Calu3 (cell line): ENCODE measurements at regions not wholly inside any gene's neighbourhood (a gene's known extent, or its start where the extent isn't known, plus 50 kb on each side); places are given as distances from the start of the nearest gene placed in this dataset.

Experiments used
- BruUV-seq: library from RNA; stranded (reverse); fragments of 400-500 nt; replicated peaks from 2 replicates; lab custom pipeline; 2021; lab: Mats Ljungman, UMichigan
- CTCF ChIA-PET: fragments of 300-600 bp; sonication (Branson Sonifier 250); formaldehyde crosslinking; loops from one replicate; lab custom pipeline; 2022; ENCODE audit warnings: antibody characterized with exemption; lab: Charles Lee
- DNase-seq: peaks from one replicate; pipeline ENCODE4 v3.0.0; 2022
- H3K27ac Mint-ChIP-seq: one replicate; pipeline ENCODE4 v1.8.0; 2022; ENCODE audit warnings: mixed read lengths; ENCODE audit not compliant: unreplicated experiment
- H3K27me3 Mint-ChIP-seq: one replicate; pipeline ENCODE4 v1.8.0; 2022; ENCODE audit warnings: mixed read lengths; ENCODE audit not compliant: unreplicated experiment
- H3K36me3 Mint-ChIP-seq: one replicate; pipeline ENCODE4 v1.8.0; 2022; ENCODE audit warnings: mild to moderate bottlenecking, moderate library complexity, mixed read lengths; ENCODE audit not compliant: insufficient read depth, unreplicated experiment
- H3K4me1 Mint-ChIP-seq: one replicate; pipeline ENCODE4 v1.8.0; 2022; ENCODE audit warnings: mild to moderate bottlenecking, low read depth, mixed read lengths; ENCODE audit not compliant: unreplicated experiment
- H3K4me3 Mint-ChIP-seq: one replicate; pipeline ENCODE4 v1.8.0; 2022; ENCODE audit warnings: mild to moderate bottlenecking, low read depth, moderate library complexity, mixed read lengths; ENCODE audit not compliant: unreplicated experiment
- H3K9me3 Mint-ChIP-seq: one replicate; pipeline ENCODE4 v1.8.0; 2022; ENCODE audit warnings: low read depth, mixed read lengths; ENCODE audit not compliant: unreplicated experiment
- intact Hi-C: fragments of 100-400 bp; cut with micrococcal nuclease; formaldehyde crosslinking; loops from one replicate; pipeline ENCODE4 v1.10.0; 2022; ENCODE audit not compliant: unreplicated experiment
- TF ChIP-seq, protein P1 (sequence below): fragments of 200-600 bp; IDR thresholded peaks from one replicate; pipeline ENCODE4 v1.8.0; 2022; ENCODE audit warnings: antibody characterized with exemption; ENCODE audit not compliant: unreplicated experiment

DNA sequence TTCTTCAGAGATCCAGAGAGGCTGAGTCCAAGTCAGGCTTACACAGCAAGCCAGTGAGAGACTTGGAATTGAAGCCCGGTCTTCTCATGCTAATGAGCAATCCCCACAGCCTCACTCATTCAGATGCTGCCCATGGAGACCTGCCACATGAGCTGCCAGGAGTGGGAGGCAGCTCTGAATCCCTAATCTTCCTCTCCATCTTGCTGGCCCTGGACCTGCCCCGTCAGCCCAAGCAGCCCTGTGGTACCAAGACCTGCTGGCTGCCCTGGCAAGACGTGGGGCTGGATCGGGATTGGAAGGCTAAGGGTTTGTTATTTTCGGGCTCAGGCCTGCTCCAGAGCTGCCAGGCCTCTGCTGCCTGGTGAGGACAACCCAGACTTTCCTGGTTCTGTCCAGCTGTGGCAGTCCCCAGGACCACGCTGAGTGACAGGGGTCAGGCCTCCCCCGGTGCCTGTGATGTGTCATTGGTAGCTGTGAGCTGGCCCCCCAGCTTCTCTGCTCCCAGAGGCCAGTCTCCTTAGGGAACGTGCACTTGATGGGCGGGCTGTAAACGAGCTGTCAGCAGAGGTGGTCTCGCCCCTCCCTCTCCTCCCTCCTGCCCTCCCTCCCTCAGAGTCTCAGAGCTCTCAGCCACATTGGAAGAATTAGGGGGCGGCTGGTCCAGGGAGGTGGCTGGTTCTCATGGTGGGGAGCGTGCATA, 135.0 kb downstream of the FOXD2 start:
- intact Hi-C loops = no loop called here
- H3K27me3 Mint-ChIP-seq = no peaks in the 10 kb centered on the region
- H3K4me1 Mint-ChIP-seq = peaks cover 37% of the 10 kb centered on the region
- DNase-seq = no peak
- TF ChIP-seq, protein P1, sequence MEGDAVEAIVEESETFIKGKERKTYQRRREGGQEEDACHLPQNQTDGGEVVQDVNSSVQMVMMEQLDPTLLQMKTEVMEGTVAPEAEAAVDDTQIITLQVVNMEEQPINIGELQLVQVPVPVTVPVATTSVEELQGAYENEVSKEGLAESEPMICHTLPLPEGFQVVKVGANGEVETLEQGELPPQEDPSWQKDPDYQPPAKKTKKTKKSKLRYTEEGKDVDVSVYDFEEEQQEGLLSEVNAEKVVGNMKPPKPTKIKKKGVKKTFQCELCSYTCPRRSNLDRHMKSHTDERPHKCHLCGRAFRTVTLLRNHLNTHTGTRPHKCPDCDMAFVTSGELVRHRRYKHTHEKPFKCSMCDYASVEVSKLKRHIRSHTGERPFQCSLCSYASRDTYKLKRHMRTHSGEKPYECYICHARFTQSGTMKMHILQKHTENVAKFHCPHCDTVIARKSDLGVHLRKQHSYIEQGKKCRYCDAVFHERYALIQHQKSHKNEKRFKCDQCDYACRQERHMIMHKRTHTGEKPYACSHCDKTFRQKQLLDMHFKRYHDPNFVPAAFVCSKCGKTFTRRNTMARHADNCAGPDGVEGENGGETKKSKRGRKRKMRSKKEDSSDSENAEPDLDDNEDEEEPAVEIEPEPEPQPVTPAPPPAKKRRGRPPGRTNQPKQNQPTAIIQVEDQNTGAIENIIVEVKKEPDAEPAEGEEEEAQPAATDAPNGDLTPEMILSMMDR = no peak
- H3K4me3 Mint-ChIP-seq = no peak overlapping the region
- no peaks in the 10 kb centered on the region for H3K9me3 Mint-ChIP-seq
- no TSS peak for BruUV-seq
- H3K36me3 Mint-ChIP-seq = peaks cover 6% of the 10 kb centered on the region
- CTCF ChIA-PET = no interaction called here
- no peak overlapping the region for H3K27ac Mint-ChIP-seq

DNA sequence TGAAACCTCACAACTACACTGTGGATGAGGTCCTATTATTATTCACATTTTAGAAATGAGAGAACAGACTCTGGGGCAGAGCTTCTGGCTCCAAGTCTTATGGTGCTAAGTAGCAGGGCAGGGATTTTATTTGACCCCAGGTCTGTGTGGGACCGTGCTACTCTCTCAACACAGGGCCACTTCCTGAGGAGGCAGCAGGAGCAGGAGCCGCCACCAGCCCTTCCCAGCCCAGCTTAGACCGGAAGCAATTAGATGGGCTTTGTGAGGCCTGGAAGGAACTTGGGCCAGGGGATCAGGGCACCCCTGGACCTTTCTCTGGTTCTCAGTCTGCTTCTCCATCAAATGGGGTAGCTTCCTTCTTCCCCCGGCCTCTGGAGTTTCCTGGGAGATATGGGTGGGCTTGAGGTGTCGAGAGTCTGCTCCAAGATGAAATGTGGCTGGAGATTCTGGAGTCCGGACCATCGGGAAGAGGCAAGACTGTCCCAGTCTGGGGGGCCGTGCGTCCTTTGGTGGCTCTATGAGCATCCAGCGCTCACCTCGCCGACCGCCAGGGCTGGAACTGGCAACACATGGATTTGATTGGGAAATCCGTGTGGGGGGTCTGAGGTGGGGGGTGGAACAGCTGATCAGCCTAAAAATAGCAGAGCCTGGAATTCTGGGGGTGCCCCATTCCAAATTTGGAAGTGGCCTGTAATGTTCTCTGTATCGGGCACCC, 136.8 kb downstream of the FOXD2 start:
- Mint-ChIP-seq H3K4me1 (peaks cover 44% of the 10 kb centered on the region), H3K27me3 (no peaks in the 10 kb centered on the region), H3K9me3 (no peaks in the 10 kb centered on the region), H3K4me3 (no peak overlapping the region), H3K27ac (no peak overlapping the region), H3K36me3 (peaks cover 11% of the 10 kb centered on the region)
- intact Hi-C loops = no loop called here
- CTCF ChIA-PET = interaction anchor here (0.6 kb wide), 1 partner anchor 251 kb away, joined by 3 read pairs; no protein-coding TSS in a partner anchor
- no TSS peak for BruUV-seq
- TF ChIP-seq, protein P1 = no peak
- DNase-seq = no peak

DNA sequence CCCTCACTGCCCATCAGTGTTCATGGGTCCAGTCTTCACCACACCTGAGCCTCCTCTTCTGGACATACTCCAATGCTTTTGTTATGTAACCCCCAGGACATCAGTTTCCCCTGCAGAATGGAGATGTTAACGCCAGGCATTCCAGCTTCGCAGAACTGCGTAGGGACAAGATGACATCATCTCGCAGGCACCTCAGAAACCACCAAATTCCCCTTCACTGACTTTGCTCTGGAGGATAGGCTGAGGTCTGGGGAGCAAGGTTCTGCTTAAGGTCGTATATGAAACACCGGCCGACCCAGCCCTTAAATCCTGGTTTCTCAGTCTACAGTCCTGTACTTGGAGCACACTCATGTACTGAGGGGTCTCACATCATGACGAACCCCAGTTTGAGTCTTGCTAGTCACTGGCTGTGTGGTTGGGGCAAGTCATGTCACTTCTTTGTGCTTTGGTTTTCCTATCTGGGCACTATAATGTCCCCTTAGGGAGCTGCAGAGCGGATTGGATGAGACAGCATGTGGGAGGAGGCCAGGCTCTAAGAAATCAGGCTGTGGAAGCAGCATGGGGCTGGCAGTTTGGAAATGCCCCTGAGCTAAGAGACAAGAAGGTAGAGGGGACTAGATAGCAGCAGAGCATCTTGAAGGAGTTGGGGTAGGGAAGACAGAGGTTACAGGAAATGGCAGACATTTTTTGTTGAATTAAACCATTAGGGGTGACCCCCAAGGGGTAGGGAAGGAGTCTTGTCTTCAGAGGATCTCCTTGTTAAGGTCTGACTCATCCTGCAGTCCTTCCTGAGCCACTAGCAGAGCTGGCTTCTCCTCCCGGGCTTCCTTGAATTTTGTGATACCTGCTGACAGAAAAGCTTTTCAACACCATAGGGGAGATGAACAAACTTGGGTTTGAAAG, 138.3 kb downstream of the FOXD2 start:
- no peak overlapping the region for H3K4me3 Mint-ChIP-seq
- peaks cover 32% of the 10 kb centered on the region for H3K4me1 Mint-ChIP-seq
- H3K27me3 Mint-ChIP-seq = no peaks in the 10 kb centered on the region
- DNase-seq = no peak
- H3K27ac Mint-ChIP-seq = peak overlapping the region; percentile 54
- CTCF ChIA-PET = interaction anchor here (0.9 to 1.2 kb wide), 2 partner anchors 48 to 49 kb away, joined by 4 read pairs; no protein-coding TSS in a partner anchor
- H3K9me3 Mint-ChIP-seq = no peaks in the 10 kb centered on the region
- TF ChIP-seq, protein P1 = no peak
- intact Hi-C loops = no loop called here
- peaks cover 11% of the 10 kb centered on the region for H3K36me3 Mint-ChIP-seq
- BruUV-seq = no TSS peak

DNA sequence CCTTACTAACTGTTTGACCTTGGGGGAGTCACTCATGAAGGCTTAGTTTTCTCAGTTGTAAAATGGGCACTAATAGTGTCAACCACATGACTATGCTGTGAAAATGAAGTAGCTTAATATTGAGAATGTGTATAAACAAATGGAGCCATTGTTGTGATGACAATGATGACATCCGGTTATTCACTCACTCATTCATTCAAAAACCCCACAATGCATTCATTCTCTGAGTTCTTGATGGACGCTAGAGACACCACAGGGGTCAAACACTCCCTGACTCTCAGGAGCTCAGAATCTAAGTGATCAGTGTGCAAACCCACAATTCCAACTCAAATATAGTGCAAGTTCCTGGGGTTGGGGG, 138.9 kb downstream of the FOXD2 start:
- Mint-ChIP-seq H3K27ac (no peak overlapping the region), H3K4me3 (no peak overlapping the region), H3K36me3 (peaks cover 11% of the 10 kb centered on the region), H3K9me3 (no peaks in the 10 kb centered on the region), H3K4me1 (peaks cover 32% of the 10 kb centered on the region), H3K27me3 (no peaks in the 10 kb centered on the region)
- CTCF ChIA-PET = interaction anchor here (0.9 to 1.2 kb wide), 2 partner anchors 48 to 50 kb away, joined by 4 read pairs; no protein-coding TSS in a partner anchor
- BruUV-seq = no TSS peak
- TF ChIP-seq, protein P1 = no peak
- intact Hi-C loops = no loop called here
- DNase-seq = no peak
